GM04504 (cell line): ENCODE measurements at regions not wholly inside any gene's neighbourhood (a gene's known extent, or its start where the extent isn't known, plus 50 kb on each side); places are given as distances from the start of the nearest gene placed in this dataset.
"Not testable (repeated sequence)": the region's sequence is repeated elsewhere in the genome, so short reads cannot be mapped to it uniquely, and the experiment has no call there.

Source experiments
- DNase-seq: peaks from one replicate; pipeline ENCODE4 v3.0.0-alpha.2; 2012; ENCODE audit warnings: low read depth

DNA sequence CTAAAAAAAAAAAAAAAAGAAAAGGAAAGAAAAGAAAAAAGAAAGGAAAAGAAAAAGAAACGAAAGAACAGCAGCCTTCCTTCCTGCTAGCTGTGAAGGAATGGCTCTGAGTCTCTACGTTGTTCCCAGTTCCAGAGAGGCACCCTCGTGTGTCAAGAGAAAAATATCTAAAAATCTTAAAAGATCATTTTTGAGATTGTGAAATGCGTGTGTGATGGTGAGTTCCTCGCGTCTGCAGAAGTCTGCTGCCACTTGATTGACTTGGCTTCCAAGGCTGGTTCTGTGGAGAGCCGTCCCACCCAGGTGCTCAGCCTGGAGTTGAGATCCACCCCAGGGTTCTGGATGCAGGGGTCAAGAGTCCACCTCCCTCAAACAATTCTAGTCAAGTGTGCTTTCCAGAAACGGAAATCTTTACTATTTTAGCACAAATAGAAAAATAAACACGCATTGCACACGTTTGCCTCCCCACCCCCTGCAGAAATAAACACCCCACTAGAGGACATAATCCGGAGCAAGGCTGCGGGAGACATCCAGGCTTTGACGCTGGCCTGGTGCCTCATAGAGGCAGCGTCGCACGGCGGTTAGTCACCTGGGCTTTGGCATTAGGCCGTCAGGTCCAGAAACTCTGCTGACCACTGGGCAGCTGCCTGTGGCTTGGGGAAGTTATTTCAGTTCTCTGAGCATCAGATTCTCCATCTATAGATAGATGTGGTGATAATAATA is 265.4 kb downstream of the FAM43A start:
- no peak for DNase-seq

DNA sequence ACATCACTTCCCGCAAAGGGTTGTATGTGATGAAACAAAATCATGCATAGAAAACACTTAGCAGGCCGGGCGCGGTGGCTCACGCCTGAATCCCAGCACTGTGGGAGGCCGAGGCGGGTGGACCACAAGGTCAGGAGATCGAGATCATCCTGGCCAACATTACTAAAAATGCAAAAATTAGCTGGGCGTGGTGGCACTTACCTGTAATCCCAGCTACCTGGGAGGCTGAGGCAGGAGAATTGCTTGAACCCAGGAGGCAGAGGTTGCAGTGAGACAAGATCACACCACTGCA is 265.9 kb downstream of the FAM43A start:
- DNase-seq: not testable (repeated sequence)

DNA sequence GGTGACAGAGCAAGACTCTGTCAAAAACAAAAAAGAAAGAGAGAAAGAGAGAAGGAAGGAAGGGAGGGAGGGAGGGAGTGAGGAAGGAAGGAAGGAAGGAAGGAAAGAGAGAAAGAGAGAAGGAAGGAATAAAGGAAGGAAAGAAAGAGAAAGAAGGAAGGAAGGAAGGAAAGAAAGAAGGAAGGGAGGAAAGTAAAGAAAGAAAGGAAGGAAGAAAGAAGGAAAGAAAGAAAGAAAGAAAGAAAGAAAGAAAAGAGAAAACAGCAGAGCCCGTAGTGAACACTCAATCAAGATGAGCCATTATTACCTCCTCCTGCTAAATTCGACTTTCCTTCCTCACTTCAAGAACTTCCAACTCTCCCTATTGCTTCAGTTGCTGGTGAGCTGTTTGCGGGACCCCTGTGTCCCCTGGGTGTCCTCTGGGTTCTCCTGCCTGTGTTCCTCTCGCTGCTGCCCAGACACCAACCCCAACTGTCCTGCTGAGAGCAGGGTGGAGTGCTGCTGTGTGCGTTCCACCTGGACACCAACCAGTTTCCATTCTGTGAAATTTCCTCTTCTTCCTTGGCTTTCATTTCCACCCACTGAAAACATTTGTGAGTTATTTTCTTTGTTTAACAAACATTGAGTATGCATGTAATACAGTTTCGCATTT is 266.4 kb downstream of the FAM43A start:
- no peak for DNase-seq

DNA sequence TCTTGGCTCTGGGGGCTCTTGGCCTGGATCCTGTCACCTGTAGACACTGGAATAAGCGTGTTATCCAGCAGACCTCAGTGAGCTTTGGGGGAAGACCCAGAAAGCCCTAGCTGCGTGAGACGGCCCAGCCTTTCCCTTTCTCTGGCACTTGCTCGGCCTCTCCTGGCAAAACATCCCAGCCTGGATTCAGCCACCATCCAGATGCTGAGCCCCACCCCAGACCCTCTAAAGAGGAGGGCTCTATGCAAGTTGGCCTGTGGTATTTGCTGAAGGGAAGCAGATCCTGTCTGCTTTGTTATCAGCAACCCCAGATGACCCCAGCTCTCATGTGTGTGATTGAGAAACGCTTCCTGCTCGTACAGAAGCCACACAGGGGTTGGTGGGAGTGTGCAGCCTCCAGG is 267.2 kb downstream of the FAM43A start:
- DNase-seq: no peak

DNA sequence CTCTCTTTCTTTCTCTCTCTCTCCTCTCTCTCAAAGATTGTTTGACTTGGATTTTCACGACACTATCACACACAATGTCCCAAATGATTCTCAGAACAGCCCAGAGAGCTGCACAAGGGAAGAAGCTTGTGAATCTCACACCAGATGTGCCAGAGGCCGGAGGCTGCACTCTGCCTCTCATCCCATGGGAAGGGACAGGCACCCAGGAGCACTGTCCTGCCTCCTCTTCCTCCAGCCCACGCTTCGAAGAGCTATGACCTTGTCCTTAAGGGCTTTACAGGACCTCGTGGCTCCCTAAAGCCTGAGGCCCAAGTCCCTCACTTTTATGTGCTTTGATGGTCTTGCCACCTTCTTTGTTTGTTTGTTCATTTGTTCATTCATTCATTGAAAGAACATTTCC is 267.6 kb downstream of the FAM43A start:
- no peak for DNase-seq

DNA sequence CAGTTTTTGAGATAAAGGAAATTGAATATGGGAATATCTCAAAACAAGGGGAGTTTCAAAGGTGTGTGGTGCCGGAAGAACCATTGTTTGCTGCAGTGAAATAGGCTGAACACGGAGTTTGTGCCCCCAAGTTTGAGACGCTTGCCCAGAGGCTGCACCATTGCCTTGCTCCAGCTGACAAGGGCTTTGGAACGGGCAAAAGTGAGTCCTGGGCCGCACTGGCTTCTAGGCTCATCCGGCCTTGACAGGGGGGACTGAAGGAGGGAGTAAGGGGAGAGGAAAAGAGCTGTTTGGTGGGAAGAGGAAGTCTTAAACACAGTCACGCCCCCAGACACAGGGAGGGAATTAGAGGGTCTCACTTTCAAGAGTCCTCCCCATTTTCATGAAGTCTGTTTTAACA is 269.9 kb downstream of the FAM43A start:
- no peak for DNase-seq

- DNase-seq: no peak
Measured at GRCh38 chr3:194955979-194956696, 270.5 kb downstream of the FAM43A start.

DNA sequence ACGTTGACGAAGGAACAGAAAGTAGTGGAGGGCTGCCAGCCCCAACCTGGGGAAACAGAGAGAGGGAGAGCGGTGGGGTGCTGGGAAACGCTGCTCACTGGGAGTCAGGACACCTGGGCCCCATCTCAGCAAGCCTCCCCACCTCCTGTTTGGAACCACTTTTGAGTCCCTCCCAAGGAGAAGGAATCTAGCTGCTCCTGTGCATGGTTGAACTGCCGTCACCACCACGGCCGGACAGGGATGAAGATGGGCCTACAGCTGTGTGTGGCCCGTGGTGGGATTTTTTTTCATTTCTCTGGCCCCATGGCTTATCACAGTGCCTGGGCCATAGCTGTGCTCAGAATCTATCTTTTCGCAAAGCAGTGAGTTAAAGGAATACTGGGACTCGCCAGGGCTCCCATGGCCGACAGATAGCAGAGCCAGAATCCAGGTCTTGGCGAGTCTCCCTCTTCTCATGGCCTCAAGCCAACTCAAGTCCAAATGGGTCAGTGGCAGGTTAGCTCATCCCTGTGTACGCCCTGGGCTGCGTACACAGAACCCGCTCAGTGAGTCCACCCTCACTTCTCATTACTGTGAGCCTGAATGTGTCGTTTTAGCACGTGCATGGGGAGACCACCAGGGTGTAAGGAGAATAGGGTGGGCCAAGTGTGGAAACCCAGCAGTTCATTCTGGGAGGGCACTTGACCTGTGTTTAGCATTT is 271.2 kb downstream of the FAM43A start:
- no peak for DNase-seq

DNA sequence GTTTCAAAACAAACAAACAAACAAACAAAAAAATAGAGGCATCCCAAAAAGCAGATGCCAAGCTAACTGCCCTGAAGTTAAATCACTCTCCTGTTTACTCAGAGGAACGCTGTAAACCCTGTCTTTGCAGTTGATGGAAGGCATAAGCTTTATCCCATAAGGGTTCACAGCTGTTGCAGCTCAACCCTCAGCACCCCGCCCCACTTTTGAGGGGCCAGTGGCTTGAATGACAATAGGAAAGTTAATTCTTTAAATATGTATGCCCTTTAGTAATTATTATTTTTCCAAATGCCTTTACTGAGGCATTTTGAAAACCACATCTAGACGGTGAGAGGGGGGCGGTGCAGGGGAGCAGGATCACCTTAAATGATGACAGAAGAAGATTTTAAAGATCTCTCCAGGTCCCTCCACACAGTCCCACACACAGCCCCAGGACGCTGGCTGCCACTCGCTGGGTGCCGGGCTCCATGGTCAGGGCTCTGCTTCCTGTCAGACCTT is 272.1 kb downstream of the FAM43A start:
- no peak for DNase-seq

DNA sequence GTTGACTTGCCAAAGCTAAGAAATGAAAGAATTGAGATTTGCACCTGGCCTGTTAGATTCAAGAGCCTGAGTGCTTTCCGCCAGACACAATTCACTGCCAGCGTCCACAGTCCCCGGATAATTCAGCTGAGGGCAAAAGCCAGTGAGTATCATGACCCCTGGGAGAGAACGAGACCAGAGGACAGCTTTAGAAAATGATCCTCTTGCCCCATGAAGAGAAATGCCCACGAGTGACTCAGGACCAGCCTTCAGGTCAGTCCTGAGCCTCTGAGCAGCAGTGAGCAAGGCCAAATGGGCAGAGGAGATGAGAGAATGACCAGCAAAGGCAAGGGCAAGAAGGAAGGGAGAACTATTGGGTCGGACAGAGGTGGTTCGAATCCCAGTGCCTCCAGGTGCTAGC is 273.5 kb downstream of the FAM43A start:
- no peak for DNase-seq

DNA sequence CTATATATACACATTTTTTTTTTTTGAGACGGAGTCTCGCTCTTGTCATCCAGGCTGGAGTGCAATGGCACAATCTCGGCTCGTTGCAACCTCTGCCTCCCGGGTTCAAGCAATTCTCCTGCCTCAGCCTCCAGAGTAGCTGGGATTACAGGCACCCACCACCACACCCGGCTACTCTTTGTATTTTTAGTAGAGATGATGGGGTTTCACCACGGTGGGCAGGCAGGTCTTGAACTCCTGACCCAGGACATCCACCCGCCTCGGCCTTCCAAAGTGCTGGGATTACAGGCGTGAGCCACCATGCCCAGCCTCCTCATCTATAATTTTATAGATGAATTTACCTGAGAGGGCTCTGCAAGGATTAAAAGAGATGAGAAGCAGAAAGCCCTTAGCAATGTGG is 274.0 kb downstream of the FAM43A start:
- not testable (repeated sequence) for DNase-seq

DNA sequence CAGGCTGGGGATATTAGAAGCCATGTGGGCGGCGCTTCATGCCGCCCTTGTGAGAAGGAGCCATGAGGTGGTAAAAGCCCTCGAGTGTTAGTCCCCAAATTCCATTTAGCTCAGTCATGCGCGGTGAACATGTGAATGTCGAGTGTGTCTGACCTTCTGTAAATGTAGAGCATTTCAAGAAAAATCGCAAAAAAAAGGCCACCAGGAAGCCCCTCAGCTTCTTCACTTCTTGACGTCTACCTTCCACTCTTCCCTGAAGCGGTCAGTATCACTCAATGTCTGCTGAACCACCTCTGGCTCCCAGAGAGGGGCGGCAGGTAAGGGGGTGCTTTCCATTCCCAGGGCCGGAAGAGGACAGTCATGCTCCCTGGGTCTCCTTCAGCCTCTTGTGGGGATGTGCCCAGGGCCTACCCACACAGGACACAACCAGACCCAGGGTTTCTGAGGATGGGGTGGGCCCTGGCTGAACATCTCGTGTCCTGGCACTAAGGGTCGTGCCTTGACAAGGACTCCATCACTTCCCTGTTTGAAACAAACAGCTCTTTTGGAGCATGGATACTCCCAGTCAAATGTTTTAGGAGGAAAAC is 274.9 kb downstream of the FAM43A start:
- no peak for DNase-seq

DNA sequence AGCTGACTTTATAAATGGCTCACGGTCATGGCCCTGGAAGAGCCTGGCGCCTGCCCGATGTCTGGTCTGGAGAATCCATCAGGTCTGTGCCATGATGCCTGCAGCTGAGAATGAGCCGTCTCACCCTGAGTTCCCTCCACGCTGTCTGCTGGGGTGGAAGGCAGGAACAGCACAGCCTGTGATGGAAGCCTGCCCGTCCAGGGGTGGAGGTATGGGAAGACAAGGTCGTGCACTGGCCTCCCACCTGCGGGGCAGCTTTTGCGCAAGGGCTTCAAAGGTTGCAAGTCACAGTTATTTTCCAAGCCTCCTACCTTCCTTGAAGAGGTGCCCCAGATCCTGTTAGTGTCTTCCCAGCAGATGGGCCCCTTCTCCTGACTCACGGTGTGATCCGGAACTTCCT is 275.5 kb downstream of the FAM43A start:
- DNase-seq: no peak

GRCh38 chr3:194961571-194961970 is 275.9 kb downstream of the FAM43A start:
- no peak for DNase-seq

- no peak for DNase-seq
Measured at GRCh38 chr3:194962056-194962455, 276.4 kb downstream of the FAM43A start.

DNA sequence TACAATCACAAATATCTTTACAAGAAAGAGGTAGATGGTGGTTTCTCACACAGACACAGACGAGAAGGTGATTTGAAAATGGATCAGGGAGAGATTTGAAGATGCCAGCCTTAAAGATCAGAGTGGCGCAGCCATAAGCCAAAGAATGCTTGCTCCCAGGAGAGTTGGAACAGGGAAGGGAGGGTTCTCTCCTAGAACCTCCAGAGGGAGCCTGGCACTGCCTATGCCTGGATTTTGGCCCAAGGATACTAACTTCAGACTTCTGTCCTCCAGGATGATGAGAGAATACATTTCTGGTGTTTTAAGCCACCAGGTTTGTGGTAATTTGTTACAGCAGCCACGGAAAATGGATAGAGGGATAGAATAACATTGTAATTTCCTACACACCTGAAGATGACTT is 279.1 kb downstream of the FAM43A start:
- no peak for DNase-seq

- no peak for DNase-seq
Measured at GRCh38 chr3:194967151-194968117, 281.8 kb downstream of the FAM43A start.

- no peak for DNase-seq
Measured at GRCh38 chr3:194970066-194970465, 284.4 kb downstream of the FAM43A start.

GRCh38 chr3:194971009-194971408 is 285.3 kb downstream of the FAM43A start:
- no peak for DNase-seq

- DNase-seq: no peak
Measured at GRCh38 chr3:194971965-194972364, 286.3 kb downstream of the FAM43A start.

- no peak for DNase-seq
Measured at GRCh38 chr3:194972641-194973040, 287.0 kb downstream of the FAM43A start.
